ENCODE measurements at regions not wholly inside any gene's neighbourhood (a gene's known extent, or its start where the extent isn't known, plus 50 kb on each side); places are given as distances from the start of the nearest gene placed in this dataset.
A peak's percentile ranks its signal among the peaks of the same experiment; 100 is the strongest.

GRCh38 chr3:13145131-13145825, 72.0 kb upstream of the IQSEC1 start:
- no peak for DNase-seq (ENCODE audit: low read depth)
- TF ChIP-seq CTCF (IDR thresholded peaks at IDR 0.05; ENCODE audit: insufficient read depth, low read length, poor library complexity, severe bottlenecking), result no peak
- H3K4me3 ChIP-seq (ENCODE audit: low read depth, low read length), result no peak overlapping the region
- H3K36me3 ChIP-seq (ENCODE audit: control insufficient read depth, insufficient read depth, low read length), result no peaks in the 10 kb centered on the region
- H3K27me3 ChIP-seq (ENCODE audit: control insufficient read depth, insufficient read depth, low read length), result peaks cover 15% of the 10 kb centered on the region

GRCh38 chr3:13144163-13145023, 71.2 kb upstream of the IQSEC1 start:
- TF ChIP-seq CTCF (IDR thresholded peaks at IDR 0.05; ENCODE audit: insufficient read depth, low read length, poor library complexity, severe bottlenecking), result no peak
- Histone ChIP-seq H3K4me3 (ENCODE audit: low read depth, low read length) (no peak overlapping the region), H3K27me3 (ENCODE audit: control insufficient read depth, insufficient read depth, low read length) (peaks cover 12% of the 10 kb centered on the region), H3K36me3 (ENCODE audit: control insufficient read depth, insufficient read depth, low read length) (no peaks in the 10 kb centered on the region)
- no peak for DNase-seq (ENCODE audit: low read depth)

- TF ChIP-seq CTCF (IDR thresholded peaks at IDR 0.05; ENCODE audit: insufficient read depth, low read length, poor library complexity, severe bottlenecking), result no peak
- Histone ChIP-seq H3K27me3 (ENCODE audit: control insufficient read depth, insufficient read depth, low read length) (peaks cover 7% of the 10 kb centered on the region), H3K4me3 (ENCODE audit: low read depth, low read length) (no peak overlapping the region), H3K36me3 (ENCODE audit: control insufficient read depth, insufficient read depth, low read length) (no peaks in the 10 kb centered on the region)
- DNase-seq (ENCODE audit: low read depth), result no peak
These were observed 70.3 kb upstream of the IQSEC1 start for GRCh38 chr3:13143381-13144004.

- H3K27me3 ChIP-seq (ENCODE audit: control insufficient read depth, insufficient read depth, low read length), result peaks cover 8% of the 10 kb centered on the region
- no peaks in the 10 kb centered on the region for H3K36me3 ChIP-seq (ENCODE audit: control insufficient read depth, insufficient read depth, low read length)
- no peak for DNase-seq (ENCODE audit: low read depth)
- TF ChIP-seq CTCF (IDR thresholded peaks at IDR 0.05; ENCODE audit: insufficient read depth, low read length, poor library complexity, severe bottlenecking), result no peak
- no peak overlapping the region for H3K4me3 ChIP-seq (ENCODE audit: low read depth, low read length)
These were observed 69.5 kb upstream of the IQSEC1 start for GRCh38 chr3:13142552-13143380.

- peak; percentile 18 for DNase-seq (ENCODE audit: low read depth)
- H3K27me3 ChIP-seq (ENCODE audit: control insufficient read depth, insufficient read depth, low read length), result peaks cover 8% of the 10 kb centered on the region
- no peaks in the 10 kb centered on the region for H3K36me3 ChIP-seq (ENCODE audit: control insufficient read depth, insufficient read depth, low read length)
- TF ChIP-seq CTCF (IDR thresholded peaks at IDR 0.05; ENCODE audit: insufficient read depth, low read length, poor library complexity, severe bottlenecking), result no peak
- no peak overlapping the region for H3K4me3 ChIP-seq (ENCODE audit: low read depth, low read length)
These were observed 68.8 kb upstream of the IQSEC1 start for GRCh38 chr3:13141991-13142412.
